Gastrocnemius medialis (tissue), 4 donors: ENCODE measurements at regions not wholly inside any gene's neighbourhood (a gene's known extent, or its start where the extent isn't known, plus 50 kb on each side); places are given as distances from the start of the nearest gene placed in this dataset.

Source experiments
- ATAC-seq, 2 donors: fragments of 150-250 bp; one replicate each; pipeline ENCODE4 v1.9.1; 2016
- DNase-seq, 2 donors: peaks; one replicate each; pipeline ENCODE4 v3.0.0-alpha.2; 2019
- H3K27ac ChIP-seq, 4 donors: fragments of 200-600 bp; sonication (generic); 1 replicate in 1 of 4; 2 replicates in 3 of 4; pipeline ENCODE4 v1.5.1; 2016 to 2018; ENCODE audit warnings: mild to moderate bottlenecking in 2 of 4, moderate library complexity in 1 of 4
- H3K27me3 ChIP-seq, 3 donors: fragments of 200-600 bp; sonication (generic) in 2 of 3; 1 replicate in 1 of 3; 2 replicates in 2 of 3; pipeline versions ENCODE4 v1.5.1 to v1.6.0; 2016 to 2019; ENCODE audit warnings: mild to moderate bottlenecking in 1 of 3, moderate library complexity in 1 of 3
- H3K36me3 ChIP-seq, 2 donors: fragments of 200-600 bp; sonication (generic) in 1 of 2; one replicate each; pipeline ENCODE4 v1.5.1; 2017 to 2018
- H3K4me1 ChIP-seq, 2 donors: fragments of 200-600 bp; sonication (generic) in 1 of 2; one replicate each; pipeline ENCODE4 v1.5.1; 2016 to 2017; ENCODE audit warnings: mild to moderate bottlenecking in 2 of 2
- H3K4me3 ChIP-seq, 4 donors: fragments of 200-600 bp; sonication (generic) in 3 of 4; 1 replicate in 1 of 4; 2 replicates in 3 of 4; pipeline ENCODE4 v1.5.1; 2016 to 2019; ENCODE audit warnings: mild to moderate bottlenecking in 2 of 4
- H3K9me3 ChIP-seq, 3 donors: fragments of 200-600 bp; sonication (generic) in 2 of 3; 1 replicate in 1 of 3; 2 replicates in 2 of 3; pipeline ENCODE4 v1.5.1; 2016 to 2019
- CTCF ChIP-seq, 5 experiments: fragments of 450-650 bp in 3 of 5; fragments of 200-600 bp in 2 of 5; sonication (generic) in 2 of 5; IDR thresholded peaks in 4 of 5; conservative IDR thresholded peaks in 1 of 5; 1 replicate in 4 of 5; 2 replicates in 1 of 5; pipeline ENCODE4 v1.5.1; 2016 to 2019; ENCODE audit warnings: antibody characterized with exemption in 5 of 5, mild to moderate bottlenecking in 3 of 5, moderate library complexity in 3 of 5
- POLR2A ChIP-seq, 2 donors: fragments of 450-650 bp; IDR thresholded peaks; one replicate each; pipeline ENCODE4 v1.6.1; 2017; ENCODE audit warnings: antibody characterized with exemption in 2 of 2, mild to moderate bottlenecking in 2 of 2, moderate library complexity in 2 of 2
- in situ Hi-C, 4 donors: fragments of 200-750 bp; cut with MboI; loops; one replicate each; pipeline versions ENCODE4 v1.15.0 to v1.8.0; 2017; ENCODE audit warnings: low sequenced_read_pairs in 4 of 4
- intact Hi-C: fragments of 100-400 bp; cut with DNase I; formaldehyde crosslinking; loops from one replicate; pipeline ENCODE4 v1.15.1; 2023; ENCODE audit warnings: low total_unique reads

DNA sequence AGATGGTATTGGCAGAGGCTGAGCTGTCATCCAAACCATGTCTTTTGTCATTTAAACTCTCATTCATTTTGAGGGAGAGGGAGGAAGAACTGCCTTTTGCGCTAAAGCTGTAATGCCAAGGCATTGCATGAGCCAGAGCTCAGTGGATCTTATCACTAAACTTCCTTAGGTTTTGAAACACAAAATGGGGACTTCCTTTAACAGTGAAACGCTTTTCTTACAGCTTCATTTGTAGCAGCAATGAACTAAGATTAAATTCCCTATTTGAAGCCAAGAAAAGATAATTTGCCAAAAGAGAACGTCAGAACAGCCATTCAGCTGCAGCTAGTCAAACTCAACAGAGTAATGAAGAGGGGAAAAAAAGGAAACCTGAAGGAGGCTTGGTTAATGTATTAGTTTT is 143.5 kb upstream of the MMADHC start:
- no peak for DNase-seq
- TF ChIP-seq POLR2A (IDR thresholded peaks at IDR 0.05) (no peak), CTCF (IDR thresholded peaks at IDR 0.05 in 4 of 5, conservative IDR thresholded peaks at IDR 0.05 in 1 of 5) (no peak)
- Histone ChIP-seq H3K4me1 (no peaks in the 10 kb centered on the region), H3K36me3 (no peaks in the 10 kb centered on the region), H3K27ac (no peak overlapping the region), H3K9me3 (no peaks in the 10 kb centered on the region), H3K27me3 (no peaks in the 10 kb centered on the region), H3K4me3 (no peak overlapping the region)
- intact Hi-C loops (no loop called here), in situ Hi-C loops (no loop called here)
- no peak for ATAC-seq

DNA sequence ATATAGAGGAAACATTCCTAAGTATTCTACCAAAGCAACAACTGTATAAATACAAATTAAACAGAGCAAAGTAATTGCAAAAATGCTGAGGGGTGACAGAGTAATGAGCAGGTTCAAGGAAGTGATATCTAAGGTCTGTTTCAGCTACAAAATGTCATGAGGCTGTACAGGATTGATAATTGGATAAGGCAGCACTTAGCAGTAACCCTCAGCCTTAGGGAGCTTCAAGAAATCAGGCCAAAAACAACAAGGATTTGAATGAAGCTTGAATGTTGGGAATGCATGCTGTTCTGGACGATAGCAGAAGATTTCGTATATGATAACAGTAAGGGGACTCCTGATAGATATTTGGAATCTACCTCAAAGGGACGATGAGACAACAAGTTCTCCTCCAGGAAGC is 142.0 kb upstream of the MMADHC start:
- Histone ChIP-seq H3K4me1 (no peaks in the 10 kb centered on the region), H3K27me3 (no peaks in the 10 kb centered on the region), H3K4me3 (no peak overlapping the region), H3K27ac (no peak overlapping the region), H3K36me3 (no peaks in the 10 kb centered on the region), H3K9me3 (no peaks in the 10 kb centered on the region)
- in situ Hi-C loops (no loop called here), intact Hi-C loops (no loop called here)
- ATAC-seq (no peak), DNase-seq (no peak)
- TF ChIP-seq CTCF (IDR thresholded peaks at IDR 0.05 in 4 of 5, conservative IDR thresholded peaks at IDR 0.05 in 1 of 5) (no peak), POLR2A (IDR thresholded peaks at IDR 0.05) (no peak)

- no peak overlapping the region for H3K27ac ChIP-seq
- no peaks in the 10 kb centered on the region for H3K27me3 ChIP-seq
- no peak overlapping the region for H3K4me3 ChIP-seq
- DNase-seq = no peak
- in situ Hi-C loops = no loop called here
- no peaks in the 10 kb centered on the region for H3K36me3 ChIP-seq
- TF ChIP-seq CTCF (IDR thresholded peaks at IDR 0.05 in 4 of 5, conservative IDR thresholded peaks at IDR 0.05 in 1 of 5) (no peak), POLR2A (IDR thresholded peaks at IDR 0.05) (no peak)
- H3K4me1 ChIP-seq = no peaks in the 10 kb centered on the region
- no peaks in the 10 kb centered on the region for H3K9me3 ChIP-seq
- no peak for ATAC-seq
- intact Hi-C loops = no loop called here
Measured at GRCh38 chr2:149727927-149728326, 140.4 kb upstream of the MMADHC start.

DNA sequence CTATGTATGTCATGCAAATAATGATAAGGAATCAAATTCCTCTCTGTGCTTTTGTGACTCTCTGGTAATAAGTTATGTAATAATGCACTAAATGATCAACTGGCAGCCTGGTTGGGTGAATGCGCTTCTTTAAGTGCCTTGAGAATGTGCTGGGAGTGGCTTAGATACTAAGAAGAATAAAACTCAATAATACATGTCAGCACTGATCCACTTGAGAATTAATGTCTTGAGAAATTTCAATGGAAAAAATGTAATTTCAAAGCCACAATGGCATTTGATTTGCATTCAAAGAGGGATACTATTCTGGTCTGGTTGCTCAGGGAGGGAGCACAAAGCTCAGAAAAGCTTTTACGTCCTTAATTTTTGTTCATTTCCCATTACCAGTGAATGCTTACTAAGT is 137.7 kb upstream of the MMADHC start:
- in situ Hi-C loops = no loop called here
- ATAC-seq = no peak
- Histone ChIP-seq H3K27ac (no peak overlapping the region), H3K4me3 (no peak overlapping the region), H3K4me1 (no peaks in the 10 kb centered on the region), H3K36me3 (no peaks in the 10 kb centered on the region), H3K27me3 (no peaks in the 10 kb centered on the region), H3K9me3 (no peaks in the 10 kb centered on the region)
- intact Hi-C loops = no loop called here
- TF ChIP-seq POLR2A (IDR thresholded peaks at IDR 0.05) (no peak), CTCF (IDR thresholded peaks at IDR 0.05 in 4 of 5, conservative IDR thresholded peaks at IDR 0.05 in 1 of 5) (no peak)
- DNase-seq = no peak

DNA sequence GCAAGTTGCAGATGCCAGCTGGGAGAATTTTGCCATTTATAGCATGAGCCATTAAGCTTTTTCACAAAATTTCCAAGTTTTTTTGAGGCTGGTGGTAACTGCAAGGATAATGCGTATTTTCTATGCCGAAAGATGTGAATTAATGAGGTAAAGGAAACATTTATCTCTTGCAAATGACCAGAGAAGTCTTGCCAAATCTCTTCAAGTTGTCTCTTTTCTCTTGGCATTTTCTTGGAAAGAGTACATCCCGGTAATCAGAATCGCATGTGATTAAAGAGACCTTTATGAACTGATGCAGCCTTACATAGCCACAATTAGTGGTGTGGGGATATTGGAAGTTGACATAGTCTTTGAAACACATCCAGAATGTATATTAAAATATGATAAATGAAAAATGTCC is 136.5 kb upstream of the MMADHC start:
- Histone ChIP-seq H3K27ac (no peak overlapping the region), H3K4me3 (no peak overlapping the region), H3K36me3 (no peaks in the 10 kb centered on the region), H3K9me3 (no peaks in the 10 kb centered on the region), H3K4me1 (no peaks in the 10 kb centered on the region), H3K27me3 (no peaks in the 10 kb centered on the region)
- TF ChIP-seq CTCF (IDR thresholded peaks at IDR 0.05 in 4 of 5, conservative IDR thresholded peaks at IDR 0.05 in 1 of 5) (no peak), POLR2A (IDR thresholded peaks at IDR 0.05) (no peak)
- ATAC-seq = no peak
- in situ Hi-C loops = no loop called here
- intact Hi-C loops = no loop called here
- no peak for DNase-seq
